NCI-H2196 (cell line): ENCODE measurements at regions not wholly inside any gene's neighbourhood (a gene's known extent, or its start where the extent isn't known, plus 50 kb on each side); places are given as distances from the start of the nearest gene placed in this dataset.

Source experiments
- DNase-seq: peaks from one replicate; lab custom pipeline; 2025; ENCODE audit not compliant: unreplicated experiment; lab: John Stamatoyannopoulos, UW

GRCh38 chr7:30212701-30213111 lies 71.7 kb upstream of the ZNRF2 start:
- no peak for DNase-seq

GRCh38 chr7:30213637-30214036 lies 70.8 kb upstream of the ZNRF2 start:
- DNase-seq: no peak

GRCh38 chr7:30214651-30215137 lies 69.7 kb upstream of the ZNRF2 start:
- DNase-seq: no peak

GRCh38 chr7:30221764-30222163 lies 62.6 kb upstream of the ZNRF2 start:
- no peak for DNase-seq

- DNase-seq: no peak
These were observed 61.7 kb upstream of the ZNRF2 start for GRCh38 chr7:30222515-30223215.

- no peak for DNase-seq
These were observed 60.5 kb upstream of the ZNRF2 start for GRCh38 chr7:30223896-30224295.

- no peak for DNase-seq
These were observed 59.8 kb upstream of the ZNRF2 start for GRCh38 chr7:30224511-30225062.

GRCh38 chr7:30225863-30226613 lies 58.4 kb upstream of the ZNRF2 start:
- peak; percentile 41 for DNase-seq

GRCh38 chr7:30226614-30227268 lies 57.7 kb upstream of the ZNRF2 start:
- peak; percentile 36 for DNase-seq

- DNase-seq: no peak
These were observed 53.1 kb upstream of the ZNRF2 start for GRCh38 chr7:30231271-30231670.

- no peak for DNase-seq
These were observed 52.0 kb upstream of the ZNRF2 start for GRCh38 chr7:30232391-30232790.
